ENCODE measurements at regions not wholly inside any gene's neighbourhood (a gene's known extent, or its start where the extent isn't known, plus 50 kb on each side); places are given as distances from the start of the nearest gene placed in this dataset.

DNA sequence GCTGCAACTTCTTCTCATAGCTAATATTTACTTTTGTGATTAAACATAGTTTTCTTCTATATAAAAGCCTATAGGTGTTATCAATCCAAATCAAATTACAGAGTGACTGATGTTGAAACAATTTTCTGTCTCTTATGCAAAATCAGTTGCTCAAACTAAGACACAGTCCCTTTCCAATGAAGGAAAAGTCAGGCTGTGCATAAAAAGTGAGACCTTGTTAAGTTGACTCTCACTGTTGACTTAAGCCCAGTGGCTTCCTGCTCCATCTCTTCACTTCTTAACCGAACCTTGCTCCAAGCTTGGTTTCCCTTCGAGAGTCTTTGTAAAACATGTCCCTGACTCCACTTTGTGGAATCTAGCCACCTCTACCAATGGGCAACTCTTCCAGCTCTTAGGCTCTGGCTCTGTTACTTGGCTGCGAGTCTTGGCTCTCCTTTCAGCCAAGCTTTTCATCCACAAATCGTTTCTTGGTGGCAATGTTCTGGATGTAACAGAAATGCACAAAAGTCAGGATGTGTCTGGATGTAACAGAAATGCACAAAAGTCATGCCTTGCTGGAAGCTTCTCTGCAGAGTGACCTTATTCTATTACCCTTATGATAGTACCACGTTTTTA is 118.9 kb downstream of the LIG4 start:
- Histone ChIP-seq H3K9me3 (ENCODE audit: control insufficient read depth, low read length) (no peaks in the 10 kb centered on the region), H3K4me3 (ENCODE audit: low read length) (no peak overlapping the region), H3K27me3 (ENCODE audit: control insufficient read depth, insufficient read depth, low read length, poor library complexity, severe bottlenecking) (no peaks in the 10 kb centered on the region), H3K36me3 (ENCODE audit: control insufficient read depth, insufficient read depth, low read length) (no peaks in the 10 kb centered on the region), H3K4me1 (ENCODE audit: control insufficient read depth, insufficient read depth, low read length) (no peaks in the 10 kb centered on the region), H3K9ac (ENCODE audit: extremely low read depth, low read length, poor library complexity, severe bottlenecking) (no peak overlapping the region), H3K27ac (ENCODE audit: low read depth, low read length) (no peak overlapping the region)
- DNase-seq: no peak
- Mint-ChIP-seq H3K4me1 (peaks cover 2% of the 10 kb centered on the region), H3K9me3 (no peaks in the 10 kb centered on the region), H3K4me3 (no peak overlapping the region), H3K36me3 (ENCODE audit: low read depth) (no peaks in the 10 kb centered on the region), H3K27me3 (ENCODE audit: insufficient read depth) (no peaks in the 10 kb centered on the region), H3K27ac (no peak overlapping the region)
- 60 to 84% methylated on average over 4 to 5 of the region's 5 CpGs for WGBS, 2 experiments (ENCODE audit: insufficient coverage in 1 of 2, insufficient read length in 1 of 2)
- TF ChIP-seq, protein P1, sequence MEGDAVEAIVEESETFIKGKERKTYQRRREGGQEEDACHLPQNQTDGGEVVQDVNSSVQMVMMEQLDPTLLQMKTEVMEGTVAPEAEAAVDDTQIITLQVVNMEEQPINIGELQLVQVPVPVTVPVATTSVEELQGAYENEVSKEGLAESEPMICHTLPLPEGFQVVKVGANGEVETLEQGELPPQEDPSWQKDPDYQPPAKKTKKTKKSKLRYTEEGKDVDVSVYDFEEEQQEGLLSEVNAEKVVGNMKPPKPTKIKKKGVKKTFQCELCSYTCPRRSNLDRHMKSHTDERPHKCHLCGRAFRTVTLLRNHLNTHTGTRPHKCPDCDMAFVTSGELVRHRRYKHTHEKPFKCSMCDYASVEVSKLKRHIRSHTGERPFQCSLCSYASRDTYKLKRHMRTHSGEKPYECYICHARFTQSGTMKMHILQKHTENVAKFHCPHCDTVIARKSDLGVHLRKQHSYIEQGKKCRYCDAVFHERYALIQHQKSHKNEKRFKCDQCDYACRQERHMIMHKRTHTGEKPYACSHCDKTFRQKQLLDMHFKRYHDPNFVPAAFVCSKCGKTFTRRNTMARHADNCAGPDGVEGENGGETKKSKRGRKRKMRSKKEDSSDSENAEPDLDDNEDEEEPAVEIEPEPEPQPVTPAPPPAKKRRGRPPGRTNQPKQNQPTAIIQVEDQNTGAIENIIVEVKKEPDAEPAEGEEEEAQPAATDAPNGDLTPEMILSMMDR (conservative IDR thresholded peaks at IDR 0.05): no peak

GRCh38 chr13:108095036-108095435 is 120.3 kb downstream of the LIG4 start:
- TF ChIP-seq, protein P1 (conservative IDR thresholded peaks at IDR 0.05): no peak
- Histone ChIP-seq H3K9me3 (ENCODE audit: control insufficient read depth, low read length) (no peaks in the 10 kb centered on the region), H3K4me1 (ENCODE audit: control insufficient read depth, insufficient read depth, low read length) (no peaks in the 10 kb centered on the region), H3K36me3 (ENCODE audit: control insufficient read depth, insufficient read depth, low read length) (no peaks in the 10 kb centered on the region), H3K9ac (ENCODE audit: extremely low read depth, low read length, poor library complexity, severe bottlenecking) (no peak overlapping the region), H3K4me3 (ENCODE audit: low read length) (no peak overlapping the region), H3K27ac (ENCODE audit: low read depth, low read length) (no peak overlapping the region), H3K27me3 (ENCODE audit: control insufficient read depth, insufficient read depth, low read length, poor library complexity, severe bottlenecking) (no peaks in the 10 kb centered on the region)
- no peak overlapping the region for H3K27ac Mint-ChIP-seq
- no peak overlapping the region for H3K4me3 Mint-ChIP-seq
- DNase-seq: no peak
- peaks cover 2% of the 10 kb centered on the region for H3K4me1 Mint-ChIP-seq
- H3K27me3 Mint-ChIP-seq (ENCODE audit: insufficient read depth): no peaks in the 10 kb centered on the region
- WGBS, 2 experiments (ENCODE audit: insufficient coverage in 1 of 2, insufficient read length in 1 of 2): 87 to 100% methylated on average over 1 to 2 of the region's 2 CpGs
- H3K36me3 Mint-ChIP-seq (ENCODE audit: low read depth): no peaks in the 10 kb centered on the region
- no peaks in the 10 kb centered on the region for H3K9me3 Mint-ChIP-seq

DNA sequence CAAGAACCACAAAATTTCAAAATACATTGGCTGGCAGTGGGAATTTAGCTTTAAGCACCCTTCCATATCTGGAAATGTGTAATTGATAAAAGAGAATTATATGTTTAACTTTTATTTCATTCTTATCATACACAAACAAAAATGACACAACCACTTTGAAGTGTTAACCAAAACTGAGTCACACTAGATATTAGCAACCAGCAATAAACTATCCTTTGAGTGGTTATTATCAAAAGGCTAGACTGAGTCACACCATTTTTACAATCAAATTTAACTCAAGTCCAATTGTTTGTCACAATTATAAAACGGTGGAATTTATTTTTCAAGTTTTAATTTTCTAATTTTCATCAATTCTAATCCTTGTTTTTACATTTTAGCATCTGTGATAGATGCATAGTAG is 121.7 kb downstream of the LIG4 start:
- H3K9ac ChIP-seq (ENCODE audit: extremely low read depth, low read length, poor library complexity, severe bottlenecking): no peak overlapping the region
- no peaks in the 10 kb centered on the region for H3K36me3 ChIP-seq (ENCODE audit: control insufficient read depth, insufficient read depth, low read length)
- Mint-ChIP-seq H3K9me3 (no peaks in the 10 kb centered on the region), H3K27me3 (ENCODE audit: insufficient read depth) (no peaks in the 10 kb centered on the region), H3K4me1 (peaks cover 2% of the 10 kb centered on the region), H3K36me3 (ENCODE audit: low read depth) (no peaks in the 10 kb centered on the region), H3K4me3 (no peak overlapping the region), H3K27ac (no peak overlapping the region)
- H3K4me3 ChIP-seq (ENCODE audit: low read length): no peak overlapping the region
- no CpG with 5 or more reads among the region's 1 CpG for WGBS, 2 experiments (ENCODE audit: insufficient coverage in 1 of 2, insufficient read length in 1 of 2)
- TF ChIP-seq, protein P1 (conservative IDR thresholded peaks at IDR 0.05): no peak
- H3K27me3 ChIP-seq (ENCODE audit: control insufficient read depth, insufficient read depth, low read length, poor library complexity, severe bottlenecking): no peaks in the 10 kb centered on the region
- no peak overlapping the region for H3K27ac ChIP-seq (ENCODE audit: low read depth, low read length)
- H3K4me1 ChIP-seq (ENCODE audit: control insufficient read depth, insufficient read depth, low read length): no peaks in the 10 kb centered on the region
- no peaks in the 10 kb centered on the region for H3K9me3 ChIP-seq (ENCODE audit: control insufficient read depth, low read length)
- DNase-seq: no peak
